Fibroblast of skin of abdomen (primary cell): ENCODE measurements at regions not wholly inside any gene's neighbourhood (a gene's known extent, or its start where the extent isn't known, plus 50 kb on each side); places are given as distances from the start of the nearest gene placed in this dataset.

Experiments
- DNase-seq: peaks from one replicate; pipeline ENCODE4 v3.0.0-alpha.2; 2013

- peak; percentile 64 for DNase-seq
Measured at GRCh38 chr20:24257171-24257570, 212.3 kb upstream of the SYNDIG1 start.

- DNase-seq, result no peak
Measured at GRCh38 chr20:24256307-24256706, 213.1 kb upstream of the SYNDIG1 start.

- no peak for DNase-seq
Measured at GRCh38 chr20:24254480-24254879, 214.9 kb upstream of the SYNDIG1 start.

- DNase-seq, result no peak
Measured at GRCh38 chr20:24253321-24253720, 216.1 kb upstream of the SYNDIG1 start.

- DNase-seq, result no peak
Measured at GRCh38 chr20:24245094-24245493, 224.3 kb upstream of the SYNDIG1 start.

DNA sequence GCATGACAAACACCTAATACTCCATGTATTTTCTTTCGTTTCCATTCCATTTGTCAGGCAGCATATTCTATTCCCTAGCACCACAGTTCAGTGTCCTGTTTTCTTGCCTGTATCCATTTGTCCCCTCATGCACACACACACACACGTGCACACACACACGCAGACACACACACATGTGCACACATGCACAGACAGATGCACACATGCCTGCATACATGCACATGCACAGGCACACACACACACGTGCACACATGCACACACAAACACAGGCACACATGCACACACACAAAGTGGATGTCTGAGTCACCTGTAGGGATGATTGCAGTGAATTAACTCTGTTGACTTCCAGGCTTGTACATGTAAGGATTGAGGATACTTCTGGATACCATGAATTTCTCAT is 226.7 kb upstream of the SYNDIG1 start:
- DNase-seq, result no peak

DNA sequence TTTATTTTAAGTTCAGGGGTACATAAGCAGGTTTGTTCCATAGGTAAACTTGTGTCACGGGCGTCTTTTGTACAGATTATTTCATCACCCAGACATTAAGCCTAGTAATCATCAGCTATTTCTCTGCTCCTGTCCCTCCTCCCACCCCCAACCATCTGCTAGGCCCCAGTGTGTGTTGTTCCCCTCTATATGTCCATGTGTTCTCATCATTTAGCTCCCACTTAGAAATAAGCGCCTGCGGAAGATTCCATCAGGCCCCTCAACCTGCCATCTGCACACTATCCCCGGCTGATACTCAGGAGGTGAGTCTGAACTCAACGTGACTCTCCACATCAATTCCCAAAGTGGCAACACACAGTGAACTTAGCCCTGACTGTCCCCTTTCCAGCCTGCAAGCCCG is 228.0 kb upstream of the SYNDIG1 start:
- DNase-seq, result no peak

GRCh38 chr20:24236963-24237362 is 232.5 kb upstream of the SYNDIG1 start:
- no peak for DNase-seq

DNA sequence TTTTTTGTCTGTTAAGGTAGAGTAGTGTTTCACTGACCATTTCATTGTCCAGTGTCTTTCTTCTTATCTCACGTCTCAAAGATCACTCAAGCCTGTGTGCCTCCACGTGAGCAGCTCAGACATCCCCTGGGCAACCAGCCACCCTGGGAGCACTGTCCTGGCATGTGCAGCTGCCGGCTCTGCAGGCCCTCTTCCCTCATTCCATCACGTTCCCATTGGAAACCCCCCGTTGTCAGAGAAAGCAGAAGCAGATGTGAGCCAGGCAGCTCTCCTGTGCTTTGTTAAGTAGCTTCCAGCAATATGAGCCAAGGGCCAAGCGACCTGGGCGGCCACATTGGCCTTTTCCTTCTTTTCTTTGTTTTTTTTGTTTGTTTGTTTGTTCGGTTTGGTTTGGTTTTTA is 233.2 kb upstream of the SYNDIG1 start:
- DNase-seq, result no peak

GRCh38 chr20:24235296-24236175 is 233.9 kb upstream of the SYNDIG1 start:
- DNase-seq, result no peak

DNA sequence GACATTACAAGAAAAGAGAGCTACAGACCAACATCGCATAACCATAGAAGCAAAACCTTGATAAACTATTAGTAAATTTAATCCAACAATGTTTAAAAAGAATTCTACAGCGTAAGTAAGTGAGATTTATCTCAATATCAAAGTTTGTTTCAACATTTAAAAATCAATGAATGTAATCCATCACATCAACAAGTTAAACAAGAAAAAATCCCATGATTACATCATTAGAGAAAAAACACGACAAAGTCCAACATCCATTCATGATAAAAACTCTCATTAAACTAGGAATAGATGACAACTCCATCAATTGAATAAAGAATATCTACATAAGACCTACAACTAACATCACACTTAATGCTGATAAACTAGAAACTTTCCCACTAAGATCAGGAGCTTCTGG is 239.0 kb upstream of the GGTLC1 start:
- DNase-seq, result no peak

GRCh38 chr20:24212494-24212893 is 223.9 kb upstream of the GGTLC1 start:
- DNase-seq, result no peak

DNA sequence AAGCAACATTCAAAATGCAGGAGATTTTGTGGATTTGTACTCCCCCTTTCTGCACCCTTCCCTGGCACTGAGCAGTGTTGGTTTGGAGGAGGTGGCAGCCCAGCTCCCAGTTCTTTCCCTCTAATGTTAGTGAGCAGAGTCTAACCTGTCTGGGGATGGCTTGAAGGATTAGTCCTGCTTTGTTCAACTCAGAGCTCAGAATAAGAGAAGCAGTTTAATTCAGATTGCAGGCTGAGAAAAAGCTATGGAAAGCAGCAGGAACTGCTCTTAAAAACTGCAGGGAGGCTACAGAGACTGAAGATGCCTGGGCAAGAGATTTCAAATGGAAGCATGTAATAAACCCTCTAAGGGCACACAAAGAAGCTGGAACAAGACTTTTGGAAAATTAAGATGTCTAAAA is 223.4 kb upstream of the GGTLC1 start:
- no peak for DNase-seq

GRCh38 chr20:24210356-24210755 is 221.8 kb upstream of the GGTLC1 start:
- DNase-seq, result no peak

DNA sequence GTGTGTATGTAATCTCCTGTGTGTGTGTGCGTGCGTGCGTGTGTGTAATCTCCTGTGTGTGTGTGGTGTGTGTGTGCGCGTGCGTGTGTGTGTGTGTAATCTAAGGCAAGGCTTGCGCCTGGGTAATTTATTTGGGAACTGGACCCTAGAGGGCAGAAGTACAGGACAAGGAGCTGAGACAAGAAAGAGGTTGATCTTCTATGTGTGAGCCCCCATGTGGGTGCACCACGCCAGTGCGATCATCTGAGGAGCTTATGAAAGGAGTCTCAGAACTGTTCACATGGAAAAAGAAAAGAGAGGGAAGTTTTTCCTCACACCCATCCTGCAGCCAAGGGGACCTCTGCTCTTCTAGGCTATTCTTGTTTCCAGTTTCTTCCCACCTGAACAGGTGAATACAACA is 220.1 kb upstream of the GGTLC1 start:
- no peak for DNase-seq

GRCh38 chr20:24207803-24208300 is 219.3 kb upstream of the GGTLC1 start:
- DNase-seq, result no peak

GRCh38 chr20:24206995-24207394 is 218.4 kb upstream of the GGTLC1 start:
- no peak for DNase-seq

GRCh38 chr20:24203526-24204183 is 215.1 kb upstream of the GGTLC1 start:
- no peak for DNase-seq

DNA sequence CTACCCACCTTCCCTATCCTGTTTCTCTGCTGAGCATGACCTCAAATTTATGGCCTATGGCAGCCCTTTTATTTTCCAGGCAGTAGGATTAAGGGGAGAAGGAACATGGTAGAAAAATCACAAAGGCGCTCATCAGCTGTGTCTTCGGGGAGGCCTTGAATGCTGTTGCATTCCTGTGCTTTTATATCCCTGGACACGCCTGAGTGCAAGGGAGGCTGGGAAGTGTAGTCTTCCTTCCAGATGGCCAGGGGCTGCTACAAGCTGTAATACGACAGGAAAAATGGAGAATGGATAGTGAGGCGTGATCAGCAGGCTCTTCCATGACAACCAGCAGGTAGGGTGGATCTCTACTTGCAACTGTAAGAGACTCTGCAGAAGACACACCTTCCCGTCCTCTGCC is 210.9 kb upstream of the GGTLC1 start:
- no peak for DNase-seq

- DNase-seq, result no peak
Measured at GRCh38 chr20:24194143-24194542, 205.6 kb upstream of the GGTLC1 start.

GRCh38 chr20:24190905-24191304 is 202.3 kb upstream of the GGTLC1 start:
- no peak for DNase-seq

DNA sequence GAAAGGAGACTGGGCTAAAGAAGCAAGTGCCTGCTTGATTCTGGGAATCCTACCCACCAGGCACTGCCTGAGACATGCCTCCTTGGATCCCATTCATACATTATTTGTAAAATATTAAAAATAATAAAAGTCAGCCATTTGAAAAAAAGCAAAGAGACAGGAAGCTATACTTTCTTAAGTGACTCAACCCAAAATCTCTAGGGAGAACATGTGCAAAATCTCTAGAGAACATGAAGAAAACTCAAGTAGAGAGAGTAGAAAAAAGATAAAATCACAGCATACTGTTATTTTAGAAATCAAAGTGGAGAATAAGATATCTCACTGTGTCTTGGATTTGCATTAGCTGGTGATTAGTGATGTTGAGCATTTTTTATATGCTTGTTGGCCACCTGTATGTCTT is 197.2 kb upstream of the GGTLC1 start:
- DNase-seq, result no peak

DNA sequence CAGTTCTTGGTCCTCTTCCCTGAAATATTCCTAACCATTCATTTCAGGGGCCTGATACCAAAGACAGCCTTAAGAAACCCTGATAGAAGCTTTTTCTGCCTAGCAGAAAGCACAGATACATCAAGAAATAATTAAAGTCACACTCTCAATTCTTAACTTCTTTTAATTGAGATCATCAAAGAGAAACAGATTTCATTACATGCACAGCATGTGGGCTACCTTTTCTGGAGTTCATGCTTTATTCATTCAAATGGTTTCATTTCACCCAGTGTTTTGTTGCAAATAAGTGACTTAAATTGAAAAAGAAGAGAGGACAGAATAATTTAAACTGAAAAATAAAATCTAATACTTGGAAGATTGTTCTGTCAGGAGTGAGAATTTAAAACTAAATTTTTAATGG is 192.6 kb upstream of the GGTLC1 start:
- no peak for DNase-seq

GRCh38 chr20:24169256-24169655 is 180.7 kb upstream of the GGTLC1 start:
- no peak for DNase-seq
